ENCODE measurements at regions not wholly inside any gene's neighbourhood (a gene's known extent, or its start where the extent isn't known, plus 50 kb on each side); places are given as distances from the start of the nearest gene placed in this dataset.

GRCh38 chr2:200081811-200082210 is 126.4 kb downstream of the MAIP1 start:
- H3K36me3 ChIP-seq, result no peaks in the 10 kb centered on the region
- no peak overlapping the region for H3K4me3 ChIP-seq
- DNase-seq, result no peak
- peaks cover 0 to 7% (median 2%) of the 10 kb centered on the region in 4 donors for H3K4me1 ChIP-seq
- 60 to 76% methylated on average over 2 of the region's 2 CpGs for WGBS, 2 donors (ENCODE audit: low coverage in 1 of 2)
- H3K9me3 ChIP-seq, result no peaks in the 10 kb centered on the region
- in situ Hi-C loops (cut with MboI; ENCODE audit: low pct_ligation_motif_present in 1 of 4, low pct_unique_long_range_greater_than_20kb in 1 of 4, low sequenced_read_pairs in 3 of 4), result no loop called here
- intact Hi-C loops (cut with DNase I; ENCODE audit: low total_unique reads), result no loop called here
- no peaks in the 10 kb centered on the region for H3K27me3 ChIP-seq
- no peak overlapping the region for H3K27ac ChIP-seq
- TF ChIP-seq POLR2AphosphoS5 (IDR thresholded peaks at IDR 0.05), result no peak
- TF ChIP-seq EP300 (IDR thresholded peaks at IDR 0.05; ENCODE audit: low read depth), result no peak
- no peak for TF ChIP-seq POLR2A (IDR thresholded peaks at IDR 0.05)
- no peak for TF ChIP-seq CTCF (IDR thresholded peaks at IDR 0.05)

- in situ Hi-C loops (cut with MboI; ENCODE audit: low pct_ligation_motif_present in 1 of 4, low pct_unique_long_range_greater_than_20kb in 1 of 4, low sequenced_read_pairs in 3 of 4) (no loop called here), intact Hi-C loops (cut with DNase I; ENCODE audit: low total_unique reads) (no loop called here)
- no peak overlapping the region for H3K27ac ChIP-seq
- TF ChIP-seq EP300 (IDR thresholded peaks at IDR 0.05; ENCODE audit: low read depth) (no peak), CTCF (IDR thresholded peaks at IDR 0.05) (no peak), POLR2A (IDR thresholded peaks at IDR 0.05) (no peak), POLR2AphosphoS5 (IDR thresholded peaks at IDR 0.05) (no peak)
- DNase-seq, result no peak
- H3K4me1 ChIP-seq, result no peaks in the 10 kb centered on the region
- no peaks in the 10 kb centered on the region for H3K27me3 ChIP-seq
- no peak overlapping the region for H3K4me3 ChIP-seq
- no peaks in the 10 kb centered on the region for H3K9me3 ChIP-seq
- no peaks in the 10 kb centered on the region for H3K36me3 ChIP-seq
These were observed 128.7 kb downstream of the MAIP1 start for GRCh38 chr2:200084036-200084435.

GRCh38 chr2:200086911-200087310 is 131.5 kb downstream of the MAIP1 start:
- Histone ChIP-seq H3K4me1 (no peaks in the 10 kb centered on the region), H3K4me3 (no peak overlapping the region), H3K9me3 (no peaks in the 10 kb centered on the region), H3K27me3 (no peaks in the 10 kb centered on the region), H3K27ac (no peak overlapping the region), H3K36me3 (no peaks in the 10 kb centered on the region)
- DNase-seq, result no peak
- intact Hi-C loops (cut with DNase I; ENCODE audit: low total_unique reads) (no loop called here), in situ Hi-C loops (cut with MboI; ENCODE audit: low pct_ligation_motif_present in 1 of 4, low pct_unique_long_range_greater_than_20kb in 1 of 4, low sequenced_read_pairs in 3 of 4) (no loop called here)
- TF ChIP-seq POLR2AphosphoS5 (IDR thresholded peaks at IDR 0.05), result no peak
- no peak for TF ChIP-seq CTCF (IDR thresholded peaks at IDR 0.05)
- no peak for TF ChIP-seq POLR2A (IDR thresholded peaks at IDR 0.05)
- TF ChIP-seq EP300 (IDR thresholded peaks at IDR 0.05; ENCODE audit: low read depth), result no peak
- WGBS, 2 donors (ENCODE audit: low coverage in 1 of 2), result 74 to 98% methylated on average over 9 of the region's 9 CpGs

- intact Hi-C loops (cut with DNase I; ENCODE audit: low total_unique reads) (no loop called here), in situ Hi-C loops (cut with MboI; ENCODE audit: low pct_ligation_motif_present in 1 of 4, low pct_unique_long_range_greater_than_20kb in 1 of 4, low sequenced_read_pairs in 3 of 4) (no loop called here)
- no peaks in the 10 kb centered on the region for H3K9me3 ChIP-seq
- no peaks in the 10 kb centered on the region for H3K36me3 ChIP-seq
- TF ChIP-seq EP300 (IDR thresholded peaks at IDR 0.05; ENCODE audit: low read depth) (no peak), CTCF (IDR thresholded peaks at IDR 0.05) (no peak), POLR2AphosphoS5 (IDR thresholded peaks at IDR 0.05) (no peak), POLR2A (IDR thresholded peaks at IDR 0.05) (no peak)
- H3K4me1 ChIP-seq, result peaks cover 0 to 2% (median 0%) of the 10 kb centered on the region in 4 donors
- WGBS, 2 donors (ENCODE audit: low coverage in 1 of 2), result 67 to 79% methylated on average over 4 to 5 of the region's 5 CpGs
- no peaks in the 10 kb centered on the region for H3K27me3 ChIP-seq
- no peak overlapping the region for H3K4me3 ChIP-seq
- no peak for DNase-seq
- no peak overlapping the region for H3K27ac ChIP-seq
These were observed 132.1 kb downstream of the MAIP1 start for GRCh38 chr2:200087451-200087850.

Measured in transverse colon (tissue), 4 donors.